Ishikawa (cell line): ENCODE measurements at regions not wholly inside any gene's neighbourhood (a gene's known extent, or its start where the extent isn't known, plus 50 kb on each side); places are given as distances from the start of the nearest gene placed in this dataset.

Experiments
- CEBPB ChIP-seq: IDR thresholded peaks from 2 replicates; pipeline ENCODE4 v1.6.1; 2012
- CREB1 ChIP-seq: IDR thresholded peaks from 2 replicates; pipeline ENCODE4 v1.6.1; 2012; ENCODE audit warnings: low read depth
- EGR1 ChIP-seq: IDR thresholded peaks from 2 replicates; pipeline ENCODE4 v1.6.1; 2012
- EP300 ChIP-seq: IDR thresholded peaks from 2 replicates; pipeline ENCODE4 v1.6.1; 2012; ENCODE audit warnings: borderline replicate concordance
- FOXM1 ChIP-seq: IDR thresholded peaks from 2 replicates; pipeline ENCODE4 v1.6.1; 2012; ENCODE audit warnings: low read depth, borderline replicate concordance
- MAX ChIP-seq: IDR thresholded peaks from 2 replicates; pipeline ENCODE4 v1.6.1; 2012
- NFIC ChIP-seq: IDR thresholded peaks from 2 replicates; pipeline ENCODE4 v1.6.1; 2012
- RAD21 ChIP-seq: IDR thresholded peaks from 2 replicates; pipeline ENCODE4 v1.6.1; 2012; ENCODE audit warnings: low read depth
- REST ChIP-seq: IDR thresholded peaks from 2 replicates; pipeline ENCODE4 v1.6.1; 2012; ENCODE audit warnings: low read depth, mild to moderate bottlenecking
- TAF1 ChIP-seq: IDR thresholded peaks from 2 replicates; pipeline ENCODE4 v1.6.1; 2012; ENCODE audit warnings: low read depth, mild to moderate bottlenecking
- TCF12 ChIP-seq: IDR thresholded peaks from 2 replicates; pipeline ENCODE4 v1.6.1; 2012; ENCODE audit warnings: low read depth
- TEAD4 ChIP-seq: IDR thresholded peaks from 2 replicates; pipeline ENCODE4 v1.6.1; 2012
- USF1 ChIP-seq: IDR thresholded peaks from 2 replicates; pipeline ENCODE4 v1.6.1; 2012
- YY1 ChIP-seq: IDR thresholded peaks from 2 replicates; pipeline ENCODE4 v1.6.1; 2012; ENCODE audit warnings: low read depth
- ZBTB7A ChIP-seq: IDR thresholded peaks from 2 replicates; pipeline ENCODE4 v1.6.1; 2012; ENCODE audit warnings: low read depth

- TF ChIP-seq TAF1 (no peak), FOXM1 (no peak), USF1 (no peak), TCF12 (no peak), CEBPB (no peak), EP300 (no peak), ZBTB7A (no peak), NFIC (no peak), REST (no peak), EGR1 (no peak), YY1 (no peak), TEAD4 (no peak), RAD21 (no peak), MAX (no peak), CREB1 (no peak)
Observed at GRCh38 chr13:91155512-91156114, 191.9 kb upstream of the MIR17HG start.

- TF ChIP-seq CEBPB, result no peak
- TF ChIP-seq TAF1, result no peak
- no peak for TF ChIP-seq ZBTB7A
- no peak for TF ChIP-seq CREB1
- TF ChIP-seq REST, result no peak
- no peak for TF ChIP-seq YY1
- TF ChIP-seq FOXM1, result no peak
- TF ChIP-seq TEAD4, result no peak
- TF ChIP-seq EP300, result no peak
- TF ChIP-seq NFIC, result no peak
- no peak for TF ChIP-seq MAX
- TF ChIP-seq RAD21, result no peak
- no peak for TF ChIP-seq EGR1
Observed at GRCh38 chr13:91157273-91158016, 190.0 kb upstream of the MIR17HG start.

- TF ChIP-seq RAD21 (peak; percentile 24; the same call in 1 of the 2 replicates), CREB1 (no peak)
Observed at GRCh38 chr13:91158017-91158395, 189.5 kb upstream of the MIR17HG start.

GRCh38 chr13:91162180-91162579 lies 185.3 kb upstream of the MIR17HG start:
- TF ChIP-seq MAX (no peak), REST (no peak), RAD21 (peak; percentile 44)

- TF ChIP-seq REST (no peak), CREB1 (no peak), YY1 (no peak), EGR1 (no peak), CEBPB (no peak), EP300 (no peak), TCF12 (no peak), USF1 (no peak), RAD21 (no peak), NFIC (no peak), ZBTB7A (no peak), TEAD4 (no peak), TAF1 (no peak)
Observed at GRCh38 chr13:91162589-91162988, 184.9 kb upstream of the MIR17HG start.
